PC-3 (cell line): ENCODE measurements at regions not wholly inside any gene's neighbourhood (a gene's known extent, or its start where the extent isn't known, plus 50 kb on each side); places are given as distances from the start of the nearest gene placed in this dataset.

ENCODE experiments used
- CTCF ChIP-seq: fragments of 300-600 bp; sonication (generic); conservative IDR thresholded peaks from 2 replicates; pipeline ENCODE4 v1.5.1; 2017; ENCODE audit warnings: antibody characterized with exemption, low read depth, mild to moderate bottlenecking, low read length
- EZH2phosphoT487 ChIP-seq: fragments of 300-600 bp; sonication (generic); IDR thresholded peaks from 2 replicates; pipeline ENCODE4 v1.6.1; 2018; ENCODE audit warnings: mild to moderate bottlenecking, antibody characterized with exemption, low read length, borderline replicate concordance

DNA sequence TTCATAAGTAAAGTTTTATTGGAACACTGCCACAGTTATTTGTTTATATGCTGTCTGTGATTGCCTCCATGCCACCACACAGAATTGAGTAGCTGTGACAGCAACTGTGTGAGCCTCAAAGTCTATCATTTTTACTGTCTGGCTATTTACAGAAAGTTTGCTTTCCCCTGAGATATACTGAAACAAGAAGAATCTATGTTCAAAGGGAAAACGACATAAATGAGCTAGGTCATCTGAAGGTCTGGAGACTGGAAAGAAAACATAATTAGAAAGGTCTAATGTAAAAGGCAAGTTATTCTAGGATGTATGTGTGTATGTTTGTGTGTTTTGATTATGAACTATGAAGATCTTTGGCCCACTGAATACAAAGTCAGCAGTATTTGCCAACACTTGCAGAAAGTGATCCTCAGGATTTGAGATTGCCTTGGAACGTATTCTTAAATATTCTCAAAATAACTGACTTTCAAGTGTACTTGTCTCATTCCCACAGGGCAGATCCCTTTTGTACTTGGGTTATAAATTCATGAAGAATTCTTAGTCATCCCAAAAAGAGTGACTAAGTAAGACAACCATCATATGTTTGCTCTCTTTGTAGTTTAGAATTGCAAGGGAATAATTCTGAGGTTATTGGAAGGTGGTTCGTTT lies 677.7 kb downstream of the DOK5 start:
- TF ChIP-seq CTCF: no peak
- no peak for TF ChIP-seq EZH2phosphoT487
